DMS153 (cell line): ENCODE measurements at regions not wholly inside any gene's neighbourhood (a gene's known extent, or its start where the extent isn't known, plus 50 kb on each side); places are given as distances from the start of the nearest gene placed in this dataset.
"Not testable (repeated sequence)": the region's sequence is repeated elsewhere in the genome, so short reads cannot be mapped to it uniquely, and the experiment has no call there.

Source experiments
- DNase-seq: peaks from one replicate; lab custom pipeline; 2025; lab: John Stamatoyannopoulos, UW

DNA sequence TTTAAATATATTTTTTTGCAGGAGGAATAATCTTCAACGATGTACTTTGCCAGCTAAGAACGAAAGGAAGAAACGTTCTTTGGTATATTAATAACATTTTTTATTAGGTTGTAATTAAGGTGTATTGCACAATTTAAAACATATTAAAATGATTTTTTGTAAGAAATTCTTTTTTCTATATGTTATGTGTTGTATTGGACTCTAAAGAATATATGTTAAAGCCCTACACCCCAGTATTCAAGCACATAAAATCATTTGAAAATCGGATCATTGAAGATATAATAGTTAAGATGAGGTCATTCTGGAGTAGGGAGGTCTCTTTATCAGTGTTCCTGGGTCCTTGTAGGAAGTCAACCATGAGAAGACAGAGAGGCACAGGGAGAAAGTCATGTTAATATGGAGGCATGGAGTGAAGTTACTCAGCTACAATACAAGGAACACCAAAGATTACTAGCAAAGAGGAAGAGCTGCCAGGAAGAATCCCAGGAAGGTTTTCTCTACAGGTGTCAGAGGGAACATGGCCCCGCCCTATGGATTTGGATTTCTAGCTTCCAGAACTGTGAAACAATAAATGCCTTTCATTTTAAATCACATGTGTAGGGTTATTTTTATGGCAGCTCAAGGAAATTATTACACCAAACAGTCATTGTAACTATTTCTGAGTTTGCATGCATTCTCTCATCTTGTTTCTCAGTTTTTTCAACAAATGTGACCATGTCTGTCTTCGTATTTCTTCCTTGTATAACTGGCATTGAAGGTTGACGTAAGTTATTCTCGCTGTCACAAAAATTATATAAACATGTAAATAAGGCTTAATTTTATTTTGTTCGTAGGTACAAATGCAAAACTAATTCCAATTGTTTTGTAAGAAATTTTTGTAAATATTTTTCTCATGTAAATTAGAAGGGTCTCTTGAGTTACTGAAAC, 75.4 kb upstream of the VPREB1 start:
- DNase-seq: no peak

DNA sequence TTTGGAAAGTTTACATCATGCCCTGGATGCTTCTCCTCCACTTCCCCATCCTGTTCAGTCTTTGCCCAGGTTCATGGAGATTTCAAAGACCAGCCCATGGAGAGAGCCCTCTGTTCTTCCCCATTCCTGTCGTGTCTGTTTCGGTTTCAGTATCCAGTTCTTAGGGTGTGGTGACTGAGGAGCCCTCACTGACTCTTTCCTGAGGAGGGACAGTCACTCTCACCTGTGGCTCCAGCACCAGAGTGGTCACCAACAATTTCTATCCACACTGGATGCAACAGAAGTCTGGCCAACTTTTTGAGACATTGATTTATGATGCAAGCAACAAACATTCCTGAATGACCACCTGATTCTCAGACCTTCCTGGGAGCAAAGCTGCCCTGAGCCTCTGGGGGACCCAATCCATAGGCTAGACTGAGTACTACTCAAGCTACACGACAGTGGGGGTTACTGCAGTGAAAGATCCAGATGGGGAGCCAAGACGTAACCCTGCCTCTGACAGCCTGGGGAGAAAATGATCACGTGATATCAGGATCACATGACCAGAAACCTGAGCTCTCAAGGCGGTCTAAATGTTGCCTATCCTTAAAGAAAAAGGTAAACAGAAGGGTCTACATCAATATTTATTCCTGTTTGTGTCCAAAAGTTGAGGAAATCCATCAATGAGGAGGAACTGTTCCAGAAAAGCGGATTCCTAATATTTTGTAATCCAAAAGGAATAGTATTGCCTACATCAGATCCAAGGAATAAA, 76.2 kb upstream of the VPREB1 start:
- peak; percentile 74 for DNase-seq

DNA sequence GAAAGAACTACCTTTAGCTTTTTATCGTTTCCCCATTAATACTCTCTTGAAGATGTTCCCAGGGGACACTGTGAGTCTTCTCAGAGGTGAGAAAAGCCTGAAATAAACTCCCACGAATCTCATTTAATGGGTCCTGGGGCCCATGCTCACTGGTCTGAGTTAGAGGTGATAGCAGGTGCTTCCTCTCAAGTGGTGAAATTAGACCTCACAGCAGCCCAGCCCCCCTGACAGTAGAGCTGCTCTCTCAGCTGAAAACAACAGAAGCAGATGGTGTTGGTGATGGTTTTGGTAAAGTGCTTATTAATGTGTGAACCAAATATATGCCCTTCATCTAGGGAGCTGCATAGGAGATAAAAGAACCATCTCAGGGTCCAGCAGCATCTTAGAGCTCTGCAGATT, 76.8 kb upstream of the VPREB1 start:
- no peak for DNase-seq

DNA sequence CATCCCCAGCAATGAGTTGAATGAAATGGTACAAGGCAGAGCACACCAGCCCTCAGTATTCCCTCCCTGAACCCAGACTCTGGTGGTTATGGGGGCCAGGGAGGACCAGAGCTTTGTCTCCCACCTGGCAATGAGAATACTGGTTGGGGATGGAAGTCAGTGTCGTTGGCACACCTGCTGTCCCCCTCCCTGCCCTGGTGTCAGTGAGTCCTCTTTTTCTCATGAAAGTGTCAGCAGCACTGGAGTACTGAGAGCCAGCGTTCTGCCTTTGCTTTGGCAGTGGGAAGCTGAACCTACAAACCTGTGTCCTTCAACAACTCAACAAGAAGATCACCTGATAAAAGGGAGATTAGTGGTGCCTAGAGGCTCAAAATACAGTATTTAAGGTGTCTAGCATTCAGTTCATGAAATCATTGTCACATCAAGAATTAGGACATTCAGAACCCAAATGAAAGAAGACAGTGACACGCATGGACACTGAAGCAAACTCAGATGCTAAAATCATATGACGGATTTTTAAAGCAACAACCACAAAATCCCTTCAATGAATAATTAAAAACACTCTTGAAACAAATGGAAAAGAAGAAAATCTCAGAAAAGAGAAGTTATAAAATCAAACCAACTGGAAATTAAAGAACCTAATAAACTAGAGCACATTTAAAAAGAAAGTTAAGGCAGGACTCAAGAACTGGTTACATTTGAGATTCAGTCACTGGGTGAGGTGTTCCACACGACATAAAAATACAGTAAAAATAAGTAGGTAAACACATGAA, 77.5 kb upstream of the VPREB1 start:
- DNase-seq: no peak

DNA sequence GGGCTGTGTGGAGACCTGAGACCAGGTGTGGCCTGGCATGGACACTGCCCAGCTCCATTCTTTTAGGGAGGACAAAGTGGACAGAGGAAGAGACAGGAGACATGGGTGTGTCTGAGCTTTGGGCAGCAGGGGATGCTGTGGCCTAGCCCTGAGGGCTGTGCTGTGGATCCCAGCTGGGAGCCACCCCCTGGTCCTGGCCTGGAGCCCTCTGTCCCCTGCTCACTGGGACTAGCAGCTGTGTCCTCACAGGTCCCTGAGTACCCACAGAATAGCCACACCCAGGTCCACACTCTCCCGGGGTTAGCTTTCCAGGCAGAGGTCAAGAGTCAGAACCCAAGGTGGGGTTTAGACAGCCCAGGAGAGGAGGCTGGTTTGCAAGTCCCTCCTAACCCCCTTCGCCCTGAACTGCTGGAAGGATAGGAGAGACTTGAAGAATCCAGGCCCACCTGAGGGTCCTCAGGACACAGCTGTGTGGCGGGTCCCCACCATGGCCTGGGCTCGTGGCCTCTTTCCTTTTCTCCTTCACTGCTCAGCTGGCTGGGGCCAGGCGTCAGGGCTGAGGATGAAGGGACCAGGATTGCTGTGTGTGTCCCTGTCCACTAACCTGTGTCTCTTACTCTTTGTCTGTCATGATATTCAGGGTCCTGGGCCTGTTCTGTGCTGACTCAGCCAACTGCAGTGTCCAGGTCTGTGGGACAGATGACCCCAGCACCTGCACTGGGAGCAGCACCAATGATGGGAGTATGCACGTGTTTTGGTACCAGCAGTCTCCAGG, 78.5 kb upstream of the VPREB1 start:
- no peak for DNase-seq

DNA sequence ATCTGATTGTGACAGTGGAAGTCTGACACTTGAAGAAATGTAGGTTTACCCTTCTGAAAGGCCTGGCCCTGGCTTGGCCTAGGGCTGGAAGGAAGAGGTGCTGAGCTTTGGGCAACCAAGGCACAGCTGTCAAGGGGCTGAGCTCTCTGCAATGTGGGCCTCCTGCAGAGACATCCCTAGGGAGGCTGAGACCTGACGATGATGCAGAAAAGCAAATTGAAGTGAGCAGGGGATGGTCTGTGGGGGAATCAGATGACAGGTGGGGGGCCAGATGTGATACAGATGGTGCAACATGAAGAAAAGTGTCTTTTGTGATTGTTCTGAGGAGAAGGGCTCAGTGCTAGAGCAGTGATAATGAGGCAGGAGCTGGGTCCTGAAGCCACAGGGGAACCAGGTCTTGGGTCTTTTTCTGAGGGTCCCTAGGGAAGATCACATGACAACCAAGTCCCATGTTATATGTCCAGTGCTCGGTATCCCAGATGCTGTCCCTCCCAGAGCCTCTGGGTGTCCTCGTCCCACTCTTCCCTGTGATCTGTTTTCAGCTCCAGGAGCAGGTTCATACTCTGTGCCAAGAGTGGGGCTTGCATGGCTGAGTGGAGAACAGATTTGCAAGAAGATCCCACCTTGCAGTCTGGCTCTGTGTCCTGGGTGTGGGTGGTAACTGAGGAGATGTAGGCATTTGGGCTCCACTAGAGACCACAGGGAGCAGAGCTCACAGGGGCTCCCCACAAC, 79.9 kb upstream of the VPREB1 start:
- DNase-seq: no peak

DNA sequence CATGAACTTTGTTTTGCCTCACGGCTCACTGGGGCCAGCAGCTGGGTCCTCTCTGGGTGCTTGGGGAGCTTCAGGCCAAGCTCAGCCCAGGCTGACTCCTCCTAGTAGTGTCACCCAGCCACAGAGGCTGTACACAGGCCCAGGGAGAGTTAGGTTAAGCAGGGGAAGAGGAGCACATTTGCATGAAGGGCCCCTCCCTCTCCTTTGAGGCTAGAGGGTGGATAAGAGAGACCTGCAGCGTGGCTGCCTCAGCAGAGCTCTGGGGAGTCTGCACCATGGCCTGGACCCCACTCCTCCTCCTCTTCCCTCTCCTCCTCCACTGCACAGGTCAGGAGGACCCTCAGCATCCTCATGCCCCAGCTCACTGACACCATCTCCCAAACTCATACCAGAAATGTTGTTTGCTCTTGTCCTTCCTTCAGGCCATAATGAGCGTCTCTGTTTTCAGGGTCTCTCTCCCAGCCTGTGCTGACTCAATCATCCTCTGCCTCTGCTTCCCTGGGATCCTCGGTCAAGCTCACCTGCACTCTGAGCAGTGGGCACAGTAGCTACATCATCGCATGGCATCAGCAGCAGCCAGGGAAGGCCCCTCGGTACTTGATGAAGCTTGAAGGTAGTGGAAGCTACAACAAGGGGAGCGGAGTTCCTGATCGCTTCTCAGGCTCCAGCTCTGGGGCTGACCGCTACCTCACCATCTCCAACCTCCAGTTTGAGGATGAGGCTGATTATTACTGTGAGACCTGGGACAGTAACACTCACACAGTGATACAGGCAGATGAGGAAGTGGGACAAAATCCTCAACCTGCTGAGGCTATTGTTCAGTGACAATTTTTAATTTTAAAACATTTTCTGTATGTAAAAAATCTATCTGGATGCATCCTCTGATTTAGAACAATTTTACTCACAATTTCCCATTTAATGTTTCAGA, 82.4 kb upstream of the VPREB1 start:
- no peak for DNase-seq

DNA sequence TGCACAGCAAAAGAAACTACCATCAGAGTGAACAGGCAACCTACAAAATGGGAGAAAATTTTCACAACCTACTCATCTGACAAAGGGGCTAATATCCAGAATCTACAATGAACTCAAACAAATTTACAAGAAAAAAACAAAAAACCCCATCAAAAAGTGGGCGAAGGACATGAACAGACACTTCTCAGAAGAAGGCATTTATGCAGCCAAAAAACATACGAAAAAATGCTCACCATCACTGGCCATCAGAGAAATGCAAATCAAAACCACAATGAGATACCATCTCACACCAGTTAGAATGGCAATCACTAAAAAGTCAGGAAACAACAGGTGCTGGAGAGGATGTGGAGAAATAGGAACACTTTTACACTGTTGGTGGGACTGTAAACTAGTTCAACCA, 83.8 kb upstream of the VPREB1 start:
- not testable (repeated sequence) for DNase-seq

DNA sequence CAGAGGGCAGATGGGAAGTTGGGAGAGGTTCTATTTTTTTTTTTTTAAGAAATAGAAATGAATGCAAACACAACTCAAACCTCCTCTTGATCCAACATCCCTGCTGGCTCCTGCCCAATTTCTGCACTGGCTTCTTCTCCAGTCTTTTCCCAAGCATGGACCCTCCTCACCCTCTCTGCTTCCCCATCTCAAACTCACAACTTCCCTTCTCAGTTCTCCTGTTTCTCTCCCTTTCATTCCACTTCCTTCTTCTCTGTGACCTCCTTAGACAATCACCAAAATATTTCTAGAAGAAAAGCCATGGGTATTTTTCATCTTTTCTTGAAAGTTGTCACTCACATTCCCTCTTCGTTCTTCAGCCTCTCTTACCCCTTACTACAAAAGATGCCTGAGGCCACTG, 85.2 kb upstream of the VPREB1 start:
- no peak for DNase-seq

DNA sequence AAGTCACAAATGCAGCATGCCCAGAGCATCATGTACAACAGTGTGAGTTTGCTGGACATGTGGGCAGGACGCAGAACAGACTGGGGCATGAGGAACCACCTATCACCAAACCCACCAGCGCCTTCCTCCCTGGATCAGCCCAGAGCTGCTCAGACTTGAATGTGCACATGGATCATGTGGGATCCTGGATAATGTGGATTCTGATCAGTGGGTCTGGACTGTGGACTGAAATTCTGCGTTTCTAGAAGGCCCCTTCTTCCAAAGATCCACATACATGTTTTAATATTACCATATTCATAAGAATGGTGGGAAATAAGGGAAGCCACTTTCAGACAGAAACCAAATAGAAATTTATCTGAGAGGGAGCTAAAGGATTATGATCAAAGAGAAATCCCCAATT, 85.6 kb upstream of the VPREB1 start:
- DNase-seq: no peak

DNA sequence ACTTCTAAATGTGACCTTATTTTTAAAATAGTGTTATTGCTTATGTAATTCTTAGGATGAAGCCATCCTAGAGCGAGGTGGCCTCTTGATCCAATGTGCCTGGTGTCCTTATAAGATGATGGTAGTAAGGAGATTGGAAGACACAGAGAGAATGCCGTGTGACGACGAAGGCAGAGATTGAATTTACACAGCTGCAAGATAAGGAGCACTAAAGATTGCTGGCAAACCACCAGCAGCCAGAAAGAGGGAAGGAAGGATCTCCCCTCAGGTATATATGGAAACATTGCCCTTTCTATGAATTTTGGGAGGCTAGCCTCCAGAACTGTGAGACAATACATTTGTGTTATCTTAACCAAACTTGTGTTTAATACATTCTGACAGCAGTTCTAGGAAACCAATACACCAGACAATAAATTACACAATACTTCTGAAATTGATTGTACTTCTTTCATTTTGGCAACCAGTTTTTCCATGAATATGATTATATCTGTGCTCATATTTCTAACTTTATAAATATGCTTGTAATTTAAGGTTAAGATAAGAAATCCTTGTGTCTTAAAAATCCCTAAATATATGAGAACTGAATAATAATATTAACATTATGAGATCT, 86.3 kb upstream of the VPREB1 start:
- no peak for DNase-seq

DNA sequence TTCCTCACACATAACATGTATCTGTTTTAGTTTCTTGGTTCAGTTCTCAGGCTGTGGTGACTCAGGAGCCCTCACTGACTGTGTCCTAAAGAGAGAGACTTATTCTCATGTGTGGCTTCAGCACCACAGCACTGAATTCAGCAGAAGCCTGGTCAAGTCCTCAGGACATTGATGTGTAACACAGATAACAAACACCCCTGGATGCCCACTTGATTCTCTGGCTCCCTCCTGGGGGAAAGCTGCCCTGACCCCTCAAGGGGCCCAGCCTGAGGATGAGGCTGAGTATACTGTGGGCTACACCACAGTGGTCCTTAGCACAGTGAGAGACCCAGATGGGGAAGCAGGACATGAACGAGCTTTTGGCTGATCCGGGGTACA, 87.2 kb upstream of the VPREB1 start:
- DNase-seq: no peak

DNA sequence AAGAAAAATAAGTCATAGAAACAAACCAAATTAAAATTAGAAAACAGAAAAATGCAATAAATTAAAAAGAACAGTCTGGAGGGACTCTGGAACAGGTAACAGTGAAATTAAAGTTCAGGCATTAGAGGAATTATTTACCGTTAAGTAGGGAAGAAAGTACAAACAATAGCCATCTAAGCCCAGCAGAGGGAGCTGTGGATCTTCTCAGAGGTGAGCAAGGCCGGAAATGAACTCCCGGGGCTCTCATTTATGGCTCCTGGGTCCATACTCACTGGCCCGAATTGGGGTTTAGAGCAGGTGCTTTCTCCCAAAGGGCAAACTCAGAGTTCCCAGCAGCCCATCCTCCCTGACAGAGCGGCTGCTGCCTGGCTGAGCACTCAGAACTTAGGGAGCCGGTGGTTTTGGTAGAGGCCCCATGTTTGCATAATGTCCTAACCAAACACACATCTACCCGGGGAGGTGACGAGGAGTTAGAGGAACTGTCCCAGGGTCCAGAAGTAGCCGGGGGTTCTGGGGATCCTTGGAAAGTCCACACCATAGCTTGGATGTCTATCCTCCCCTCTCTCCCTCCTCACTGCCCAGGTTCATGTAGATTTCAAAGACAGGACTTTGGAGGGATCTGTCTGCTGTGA, 87.8 kb upstream of the VPREB1 start:
- peak; percentile 65 for DNase-seq

DNA sequence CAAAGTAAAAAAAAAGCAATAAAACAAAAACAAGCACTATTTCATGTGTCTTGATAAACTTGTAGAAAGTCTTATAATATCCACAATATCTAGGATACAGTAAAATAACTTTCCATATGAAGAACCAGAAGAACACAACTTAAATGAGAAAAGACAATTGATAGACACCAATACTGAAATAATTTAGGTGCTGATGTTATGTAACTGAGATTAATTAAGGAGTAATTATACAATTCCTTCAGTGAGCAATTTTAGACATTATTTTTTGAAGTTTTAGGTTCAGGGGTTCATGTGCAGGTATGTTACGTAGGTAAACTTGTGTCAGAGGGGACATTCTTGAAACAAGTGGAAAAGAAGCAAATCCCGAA, 88.3 kb upstream of the VPREB1 start:
- no peak for DNase-seq

DNA sequence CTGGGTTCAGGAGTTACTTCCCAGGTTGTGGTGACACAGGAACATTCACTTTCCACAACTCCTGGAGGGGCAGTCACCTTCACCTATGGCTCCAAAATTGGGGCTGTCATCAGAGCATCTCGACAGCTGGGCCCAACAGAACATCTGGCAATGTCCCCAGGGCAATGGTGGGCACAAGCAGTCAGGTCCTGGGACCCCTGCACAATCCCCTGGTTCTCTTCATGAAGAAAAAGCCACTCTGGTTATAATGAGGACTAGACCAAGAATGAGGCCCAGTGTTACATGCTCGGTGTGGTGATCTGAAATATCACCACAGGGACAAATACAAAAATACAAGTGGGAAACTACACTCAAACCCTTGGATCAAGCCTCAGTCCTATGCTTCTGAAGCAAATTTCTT, 89.0 kb upstream of the VPREB1 start:
- DNase-seq: no peak

DNA sequence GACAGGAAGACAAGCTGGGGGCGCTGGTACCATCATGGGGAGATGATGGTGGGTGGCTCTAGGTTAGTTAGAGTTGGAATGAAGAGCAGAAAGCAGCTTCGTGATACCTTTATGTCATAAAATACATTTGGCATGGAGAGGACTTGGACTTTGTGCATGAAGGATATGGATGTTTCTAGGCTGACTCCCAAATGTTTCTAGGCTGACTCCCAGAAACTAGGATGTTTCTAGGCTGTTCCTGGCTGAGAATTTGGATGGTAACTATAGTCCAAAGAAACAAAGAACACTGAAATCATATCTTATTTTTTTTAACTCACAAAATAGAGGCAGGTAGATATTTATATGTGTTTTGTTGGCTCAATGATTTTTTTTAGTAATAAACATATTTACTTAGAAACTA, 89.4 kb upstream of the VPREB1 start:
- DNase-seq: no peak

DNA sequence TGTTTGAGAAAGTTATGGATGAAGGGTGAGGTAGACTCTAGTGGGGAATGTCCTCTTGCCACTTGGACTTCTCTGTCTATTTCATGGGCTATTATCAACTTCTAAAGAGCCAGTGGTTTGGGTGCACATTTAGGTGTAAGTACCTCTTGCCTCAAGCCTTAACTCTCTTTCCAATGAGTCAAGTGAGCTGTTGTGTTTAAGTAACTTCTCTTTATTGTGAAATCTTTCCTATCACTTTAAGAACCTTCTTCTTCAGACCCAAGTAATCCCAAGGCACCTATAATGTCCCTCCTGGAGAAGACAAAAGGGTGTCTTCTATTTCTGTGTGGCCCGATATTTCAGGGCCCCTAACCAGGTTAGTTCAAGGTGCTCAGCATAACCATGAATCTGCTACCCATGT, 90.5 kb upstream of the VPREB1 start:
- DNase-seq: no peak

DNA sequence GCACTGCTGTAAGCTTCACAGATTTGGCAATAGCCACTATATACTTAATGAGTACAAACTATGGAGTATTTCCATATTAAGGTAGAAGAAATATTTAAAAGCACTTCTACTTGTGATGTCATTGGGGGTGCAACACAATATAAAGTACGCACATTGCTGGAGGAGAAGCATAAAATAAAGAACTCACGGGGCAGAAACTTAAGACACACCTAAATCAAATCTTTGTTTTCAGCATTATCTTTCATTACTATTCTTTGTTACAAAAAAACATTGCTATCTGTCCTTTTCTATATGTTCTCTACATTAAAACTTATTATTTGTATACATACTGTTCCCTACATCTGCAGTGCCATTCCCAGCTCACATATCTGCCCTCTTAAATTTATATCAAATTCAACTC, 93.3 kb upstream of the VPREB1 start:
- no peak for DNase-seq

DNA sequence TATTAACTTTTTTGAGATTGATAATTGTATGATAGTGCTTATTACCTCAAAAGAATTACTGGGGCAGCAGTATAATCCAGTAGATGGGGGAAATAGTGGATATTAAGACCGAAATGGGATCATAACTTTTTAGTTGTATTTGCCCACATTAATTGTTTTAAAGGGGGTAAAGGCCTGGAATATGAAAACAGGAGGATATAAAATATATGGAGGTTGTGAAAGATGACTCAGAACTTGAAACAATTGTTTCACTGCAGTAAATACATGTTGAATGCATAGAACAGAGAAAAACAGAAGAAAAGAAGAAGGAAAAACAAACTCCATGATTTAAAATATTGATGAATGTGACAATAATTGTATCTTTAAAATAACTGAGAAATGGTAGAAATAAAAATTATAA, 94.1 kb upstream of the VPREB1 start:
- DNase-seq: no peak
